Sigmoid colon (tissue), 4 donors: ENCODE measurements at regions not wholly inside any gene's neighbourhood (a gene's known extent, or its start where the extent isn't known, plus 50 kb on each side); places are given as distances from the start of the nearest gene placed in this dataset.

Source experiments
- CTCF ChIP-seq, 4 experiments: fragments of 450-650 bp in 3 of 4; fragments of 200-600 bp in 1 of 4; IDR thresholded peaks; one replicate each; pipeline ENCODE4 v1.5.1; 2016 to 2019; ENCODE audit warnings: antibody characterized with exemption in 4 of 4, mild to moderate bottlenecking in 3 of 4, moderate library complexity in 2 of 4
- EP300 ChIP-seq, 4 donors: sonication (generic); formaldehyde crosslinking; IDR thresholded peaks; one replicate each; pipeline ENCODE4 v1.6.1; 2017; ENCODE audit warnings: antibody characterized with exemption in 4 of 4
- POLR2A ChIP-seq, 2 donors: fragments of 450-650 bp; IDR thresholded peaks; one replicate each; pipeline ENCODE4 v1.6.1; 2016; ENCODE audit warnings: antibody characterized with exemption in 2 of 2, mild to moderate bottlenecking in 2 of 2, moderate library complexity in 2 of 2
- POLR2AphosphoS5 ChIP-seq, 4 donors: sonication (generic); formaldehyde crosslinking; IDR thresholded peaks; one replicate each; pipeline ENCODE4 v1.6.1; 2017; ENCODE audit warnings: antibody characterized with exemption in 4 of 4

- no peak for TF ChIP-seq POLR2AphosphoS5 (IDR thresholded peaks at IDR 0.05)
- no peak for TF ChIP-seq CTCF (IDR thresholded peaks at IDR 0.05)
- no peak for TF ChIP-seq EP300 (IDR thresholded peaks at IDR 0.05)
- no peak for TF ChIP-seq POLR2A (IDR thresholded peaks at IDR 0.05)
These were observed 908.3 kb downstream of the TUSC7 start for GRCh38 chr3:117617906-117618305.
